ENCODE measurements at regions not wholly inside any gene's neighbourhood (a gene's known extent, or its start where the extent isn't known, plus 50 kb on each side); places are given as distances from the start of the nearest gene placed in this dataset.

DNA sequence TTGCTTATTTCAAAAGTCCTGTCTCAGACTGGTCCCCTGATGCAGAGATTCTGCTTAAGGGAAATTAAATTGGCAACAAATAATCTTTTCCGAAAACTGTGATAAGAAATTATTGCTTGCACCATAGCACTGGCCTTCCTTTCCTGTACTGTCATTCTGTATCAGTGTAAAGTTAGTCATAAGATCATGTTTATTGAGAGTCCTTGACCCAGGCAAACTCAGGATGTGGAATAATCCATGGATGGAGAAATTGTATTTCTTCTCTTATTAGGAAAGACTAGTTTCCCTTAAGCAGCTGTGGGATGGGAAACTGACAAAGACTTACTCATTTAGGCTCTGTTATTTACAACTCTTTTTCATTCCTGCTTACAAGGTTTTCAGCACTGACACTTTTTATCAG is 83.0 kb upstream of the RANBP6 start:
- Histone ChIP-seq H3K9me3 (ENCODE audit: low read depth) (no peaks in the 10 kb centered on the region), H3K4me3 (no peak overlapping the region)

DNA sequence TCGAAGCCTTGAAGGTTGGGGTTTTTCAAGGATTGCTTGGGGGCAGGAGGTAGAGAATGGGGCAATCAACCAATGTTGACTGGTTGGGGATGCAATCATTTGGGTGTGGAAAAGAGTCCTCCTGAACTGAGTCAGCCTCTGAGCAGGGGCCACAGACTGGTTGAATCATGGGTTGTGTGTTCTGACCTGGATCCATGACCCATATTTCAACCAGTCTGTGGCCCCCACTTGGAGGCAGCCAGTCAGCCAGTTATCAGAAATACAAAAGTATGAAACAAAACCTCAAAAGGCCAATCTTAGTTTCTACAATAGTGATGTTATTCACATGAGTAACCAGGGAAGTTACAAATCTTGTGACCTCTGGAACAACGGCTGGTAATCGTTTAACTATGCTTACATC is 81.4 kb upstream of the RANBP6 start:
- no peaks in the 10 kb centered on the region for H3K27me3 ChIP-seq
- Mint-ChIP-seq H3K9me3 (no peaks in the 10 kb centered on the region), H3K4me1 (no peaks in the 10 kb centered on the region), H3K36me3 (no peaks in the 10 kb centered on the region), H3K27ac (no peak overlapping the region), H3K27me3 (ENCODE audit: insufficient read depth, low read depth) (no peaks in the 10 kb centered on the region), H3K4me3 (no peak overlapping the region)
- no peaks in the 10 kb centered on the region for H3F3A ChIP-seq (ENCODE audit: low read depth)
- no peak for DNase-seq (ENCODE audit: low spot score)
- H2AFZ ChIP-seq (replicated peaks) = no peak overlapping the region
- no peak overlapping the region for H3K9ac ChIP-seq
- H3K27ac ChIP-seq = no peak overlapping the region
- H3K4me3 ChIP-seq = no peak overlapping the region
- peaks cover 5% of the 10 kb centered on the region for H3K4me1 ChIP-seq
- no peak for TF ChIP-seq CTCF (IDR thresholded peaks at IDR 0.05)
- no peaks in the 10 kb centered on the region for H4K20me1 ChIP-seq (ENCODE audit: low read depth)
- H3K4me2 ChIP-seq = no peak overlapping the region
- no peaks in the 10 kb centered on the region for H3K9me3 ChIP-seq (ENCODE audit: low read depth)
- H3K36me3 ChIP-seq = no peaks in the 10 kb centered on the region
- H3K79me2 ChIP-seq (ENCODE audit: low read depth) = no peaks in the 10 kb centered on the region

More for the DNA sequence above, 83.0 kb upstream of the RANBP6 start:
- Mint-ChIP-seq H3K27me3 (ENCODE audit: insufficient read depth, low read depth) (peaks cover 3% of the 10 kb centered on the region), H3K36me3 (no peaks in the 10 kb centered on the region), H3K4me3 (no peak overlapping the region), H3K9me3 (no peaks in the 10 kb centered on the region), H3K4me1 (no peaks in the 10 kb centered on the region), H3K27ac (no peak overlapping the region)
- TF ChIP-seq EZH2phosphoT487 (IDR thresholded peaks at IDR 0.05) (no peak), EZH2 (IDR thresholded peaks at IDR 0.05) (no peak), CTCF (IDR thresholded peaks at IDR 0.05) (no peak)
- Histone ChIP-seq H3K27ac (no peak overlapping the region), H3K27me3 (no peaks in the 10 kb centered on the region), H3K36me3 (no peaks in the 10 kb centered on the region), H3K4me1 (peaks cover 5% of the 10 kb centered on the region), H2AFZ (replicated peaks) (no peak overlapping the region), H3K4me2 (no peak overlapping the region), H3F3A (ENCODE audit: low read depth) (no peaks in the 10 kb centered on the region), H3K79me2 (ENCODE audit: low read depth) (no peaks in the 10 kb centered on the region), H3K9ac (no peak overlapping the region), H4K20me1 (ENCODE audit: low read depth) (no peaks in the 10 kb centered on the region)
- no peak for DNase-seq (ENCODE audit: low spot score)

DNA sequence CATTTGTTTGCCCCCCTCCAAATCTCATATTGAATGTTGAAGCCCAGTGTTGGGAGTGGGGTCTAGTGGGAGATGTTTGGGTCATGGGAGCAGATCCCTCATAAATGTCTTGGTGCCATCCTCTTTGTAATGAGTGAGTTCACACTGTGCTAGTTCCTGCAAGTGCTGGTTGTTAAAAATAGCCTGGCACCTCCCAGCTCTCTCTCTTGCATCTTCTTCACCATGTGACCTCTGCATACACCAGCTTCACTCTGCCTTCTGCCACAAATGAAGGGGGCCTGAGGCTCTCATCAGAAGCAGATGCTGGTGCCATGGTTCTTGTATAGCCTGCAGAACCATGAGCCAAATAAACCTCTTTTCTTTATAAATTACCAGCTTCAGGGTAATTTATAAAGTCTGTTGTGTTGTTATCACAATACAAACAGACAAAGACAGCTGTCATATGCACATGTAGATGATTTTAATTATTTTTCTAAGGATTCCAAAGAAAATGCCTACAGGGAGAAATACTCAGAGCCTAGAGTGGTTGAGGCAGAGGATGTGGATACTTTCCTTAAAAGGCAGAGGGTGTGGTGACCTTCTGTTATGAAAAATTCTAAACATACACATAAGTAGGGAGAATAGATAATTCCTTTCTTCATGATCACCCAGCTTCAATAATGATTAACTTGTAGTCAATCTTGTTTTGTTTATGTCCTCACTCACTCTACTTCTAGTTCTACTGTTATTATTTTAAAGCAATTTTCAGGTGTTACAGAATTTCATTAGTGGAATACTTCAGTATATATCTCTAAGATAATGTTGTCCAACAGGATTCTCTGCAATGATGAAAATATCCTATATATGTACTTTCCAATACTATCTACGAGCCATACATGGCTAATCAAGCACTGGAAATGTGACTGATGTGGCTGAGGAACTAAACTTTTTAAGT is 75.1 kb upstream of the RANBP6 start:
- H3K27ac Mint-ChIP-seq = no peak overlapping the region
- no peak overlapping the region for H3K4me3 ChIP-seq

More for the DNA sequence above, 75.1 kb upstream of the RANBP6 start:
- peaks cover 5% of the 10 kb centered on the region for H3K4me1 Mint-ChIP-seq
- Histone ChIP-seq H2AFZ (replicated peaks) (no peak overlapping the region), H3K9ac (no peak overlapping the region), H3K27ac (no peak overlapping the region), H3K36me3 (no peaks in the 10 kb centered on the region), H3K79me2 (ENCODE audit: low read depth) (no peaks in the 10 kb centered on the region), H3K9me3 (ENCODE audit: low read depth) (no peaks in the 10 kb centered on the region), H3K27me3 (no peaks in the 10 kb centered on the region), H3K4me1 (no peaks in the 10 kb centered on the region), H3K4me2 (no peak overlapping the region), H3F3A (ENCODE audit: low read depth) (no peaks in the 10 kb centered on the region), H4K20me1 (ENCODE audit: low read depth) (no peaks in the 10 kb centered on the region)
- TF ChIP-seq CTCF (IDR thresholded peaks at IDR 0.05) (no peak), EZH2phosphoT487 (IDR thresholded peaks at IDR 0.05) (no peak), EZH2 (IDR thresholded peaks at IDR 0.05) (no peak)
- no peak for DNase-seq (ENCODE audit: low spot score)
- no peak overlapping the region for H3K4me3 Mint-ChIP-seq
- H3K36me3 Mint-ChIP-seq = no peaks in the 10 kb centered on the region
- no peaks in the 10 kb centered on the region for H3K9me3 Mint-ChIP-seq
- H3K27me3 Mint-ChIP-seq (ENCODE audit: insufficient read depth, low read depth) = no peaks in the 10 kb centered on the region
